HCT116 (cell line): ENCODE measurements at regions not wholly inside any gene's neighbourhood (a gene's known extent, or its start where the extent isn't known, plus 50 kb on each side); places are given as distances from the start of the nearest gene placed in this dataset.

Source experiments
- ATAC-seq: fragments of 200-7000 bp; cut with Tn5 transposase; 2 replicates; pipeline ENCODE4 v1.9.1; 2020; ENCODE audit warnings: mild to moderate bottlenecking, moderate library complexity
- BruUV-seq: library from RNA; stranded (reverse); fragments of 400-500 nt; replicated peaks from 2 replicates; lab custom pipeline; 2021; lab: Mats Ljungman, UMichigan
- CTCF ChIA-PET: fragments of 300-600 bp; sonication (Branson Sonifier 250); formaldehyde crosslinking; loops from one replicate; lab custom pipeline; 2021; ENCODE audit warnings: antibody characterized with exemption; lab: Charles Lee
- POLR2A ChIA-PET: fragments of 300-600, 350-600 bp; sonication (Branson Sonifier 250); formaldehyde crosslinking; loops from one replicate; lab custom pipeline; 2021; ENCODE audit warnings: antibody characterized with exemption; lab: Charles Lee
- RAD21 ChIA-PET, 2 experiments: fragments of 300-600 bp; sonication (Branson Sonifier 250); formaldehyde crosslinking; loops; one replicate each; lab custom pipeline; 2023; ENCODE audit warnings: low total read pairs in 2 of 2; ENCODE audit not compliant: uncharacterized antibody in 2 of 2, unreplicated experiment in 2 of 2, low non-redundant PET in 1 of 2; lab: Charles Lee
- DNase-seq: peaks from one replicate; pipeline ENCODE4 v3.0.0-alpha.2; 2010; ENCODE audit warnings: low read depth, low spot score
- H2AFZ ChIP-seq: fragments of 200-600 bp; shearing (Covaris generic), sonication (generic); 2 replicates; pipeline ENCODE4 v1.6.1; 2017; ENCODE audit warnings: low read depth, mixed run types, mixed read lengths, antibody characterized with exemption, low read length; ENCODE audit not compliant: poor library complexity, severe bottlenecking
- H3K27ac ChIP-seq: 2 replicates; pipeline ENCODE4 v1.5.1; 2012; ENCODE audit warnings: low read depth, low read length
- H3K27me3 ChIP-seq: fragments of 200-600 bp; sonication (generic); 2 replicates; pipeline ENCODE4 v1.6.1; 2016; ENCODE audit warnings: mixed run types, low read length, mixed read lengths; ENCODE audit not compliant: insufficient read depth
- H3K36me3 ChIP-seq, 2 experiments: fragments of 200-500 bp in 1 of 2; fragments of 200-600 bp in 1 of 2; sonication (Bioruptor generic) in 1 of 2; sonication (generic) in 1 of 2; 2 replicates each; pipeline versions ENCODE4 v1.5.1 to v1.6.1; 2014 to 2016; ENCODE audit warnings: low read length in 2 of 2, inconsistent platforms in 1 of 2, mixed read lengths in 1 of 2, mixed run types in 1 of 2; ENCODE audit not compliant: insufficient read depth in 2 of 2, control insufficient read depth in 1 of 2
- H3K4me1 ChIP-seq, 2 experiments: fragments of 200-600 bp in 1 of 2; sonication (generic) in 1 of 2; 2 replicates each; pipeline versions ENCODE4 v1.5.1 to v1.6.1; 2012 to 2017; ENCODE audit warnings: low read length in 2 of 2, inconsistent platforms in 1 of 2, mild to moderate bottlenecking in 1 of 2, mixed read lengths in 1 of 2, mixed run types in 1 of 2, moderate library complexity in 1 of 2; ENCODE audit not compliant: insufficient read depth in 2 of 2, control insufficient read depth in 1 of 2
- H3K4me2 ChIP-seq: fragments of 200-600 bp; sonication (generic); 2 replicates; pipeline ENCODE4 v1.6.1; 2017; ENCODE audit warnings: mixed run types, low read length, mixed read lengths
- H3K4me3 ChIP-seq, 2 experiments: fragments of 200-600 bp in 1 of 2; sonication (generic) in 1 of 2; replicated peaks in 1 of 2; 2 replicates each; pipeline ENCODE4 v1.5.1; 2011 to 2016; ENCODE audit warnings: low read length in 2 of 2, control low read depth in 1 of 2, low read depth in 1 of 2, mild to moderate bottlenecking in 1 of 2, mixed read lengths in 1 of 2, mixed run types in 1 of 2
- H3K79me2 ChIP-seq: fragments of 200-600 bp; sonication (generic); 2 replicates; pipeline ENCODE4 v1.6.1; 2017; ENCODE audit warnings: mild to moderate bottlenecking, mixed run types, low read length, moderate library complexity, mixed read lengths; ENCODE audit not compliant: insufficient read depth
- H3K9ac ChIP-seq: fragments of 200-600 bp; sonication (generic); 2 replicates; pipeline ENCODE4 v1.6.1; 2016; ENCODE audit warnings: low read length, mixed read lengths
- H3K9me2 ChIP-seq: fragments of 200-600 bp; sonication (generic), shearing (Covaris generic); 2 replicates; pipeline ENCODE4 v1.6.1; 2017; ENCODE audit warnings: mixed run types, mild to moderate bottlenecking, moderate library complexity; ENCODE audit not compliant: insufficient read depth
- H3K9me3 ChIP-seq, 2 experiments: fragments of 200-500 bp in 1 of 2; fragments of 200-600 bp in 1 of 2; sonication (Bioruptor generic) in 1 of 2; sonication (generic) in 1 of 2; 2 replicates each; pipeline ENCODE4 v1.6.1; 2014 to 2017; ENCODE audit warnings: low read length in 2 of 2, mixed read lengths in 2 of 2, inconsistent platforms in 1 of 2, low read depth in 1 of 2, mild to moderate bottlenecking in 1 of 2, mixed run types in 1 of 2, moderate library complexity in 1 of 2; ENCODE audit not compliant: control insufficient read depth in 1 of 2, insufficient read depth in 1 of 2
- H4K20me1 ChIP-seq: fragments of 200-600 bp; sonication (generic), shearing (Covaris generic); 2 replicates; pipeline ENCODE4 v1.6.1; 2017; ENCODE audit warnings: mixed run types, mild to moderate bottlenecking, moderate library complexity; ENCODE audit not compliant: insufficient read depth
- ELF1 ChIP-seq: IDR thresholded peaks from 2 replicates; pipeline ENCODE4 v1.6.1; 2012; ENCODE audit warnings: low read depth, borderline replicate concordance
- FOSL1 ChIP-seq: IDR thresholded peaks from 2 replicates; pipeline ENCODE4 v1.6.1; 2012; ENCODE audit warnings: low read depth
- POLR2AphosphoS5 ChIP-seq: IDR thresholded peaks from 2 replicates; pipeline ENCODE4 v1.6.1; 2011; ENCODE audit warnings: mild to moderate bottlenecking, low read depth, low read length, moderate library complexity
- TCF7L2 ChIP-seq: IDR thresholded peaks from 2 replicates; pipeline ENCODE4 v1.7.0; 2011; ENCODE audit warnings: borderline replicate concordance, inconsistent platforms; ENCODE audit not compliant: insufficient read depth, insufficient read length; ENCODE audit errors: extremely low read depth
- YY1 ChIP-seq: IDR thresholded peaks from 2 replicates; pipeline ENCODE4 v1.6.1; 2011; ENCODE audit warnings: low read length, low read depth, moderate library complexity, mild to moderate bottlenecking; ENCODE audit not compliant: insufficient replicate concordance; ENCODE audit errors: extremely low read depth
- ZNF274 ChIP-seq: fragments of 200-500 bp; sonication (Bioruptor generic); IDR thresholded peaks from 2 replicates; pipeline ENCODE4 v1.6.1; 2014; ENCODE audit warnings: mild to moderate bottlenecking, low read depth, low read length, inconsistent platforms
- intact Hi-C: fragments of 100-400 bp; cut with micrococcal nuclease; formaldehyde crosslinking; loops from 2 replicates; pipeline ENCODE4 v1.10.0; 2022
- TF ChIP-seq, protein P1 (sequence below): IDR thresholded peaks from 2 replicates; pipeline ENCODE4 v1.6.1; 2011; ENCODE audit warnings: mild to moderate bottlenecking, low read length, moderate library complexity; ENCODE audit not compliant: insufficient replicate concordance; ENCODE audit errors: extremely low read depth
- TF ChIP-seq, protein P2 (sequence below), 3 experiments: fragments of 200-600 bp in 1 of 3; sonication (generic) in 1 of 3; IDR thresholded peaks in 2 of 3; conservative IDR thresholded peaks in 1 of 3; 2 replicates each; pipeline ENCODE4 v1.5.1; 2012 to 2017; ENCODE audit warnings: low read depth in 2 of 3, low read length in 2 of 3, antibody characterized with exemption in 1 of 3, borderline replicate concordance in 1 of 3, control low read depth in 1 of 3, mild to moderate bottlenecking in 1 of 3, mixed read lengths in 1 of 3, mixed run types in 1 of 3, moderate library complexity in 1 of 3; ENCODE audit not compliant: insufficient read depth in 1 of 3
- TF ChIP-seq, protein P3 (sequence below): IDR thresholded peaks from 2 replicates; pipeline ENCODE4 v1.6.1; 2012

DNA sequence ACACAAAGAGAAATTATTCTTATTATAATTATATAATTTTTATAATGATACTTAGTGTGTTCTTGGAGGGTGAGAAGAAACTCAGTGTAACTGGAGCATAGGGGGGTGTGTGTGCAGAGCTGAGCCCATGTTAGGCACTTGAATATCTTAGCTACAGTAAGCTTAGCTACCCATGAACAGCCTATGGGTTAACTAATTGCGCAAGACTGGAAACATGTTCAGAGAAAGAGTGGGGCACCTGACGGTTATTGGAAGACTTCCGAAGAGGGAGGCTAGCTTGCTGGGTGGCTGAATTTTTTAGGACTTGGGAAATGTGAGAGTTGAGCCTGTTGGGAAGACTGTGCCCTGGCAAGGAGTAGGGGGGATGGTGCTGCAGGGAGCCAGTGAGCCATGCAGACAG is 229.2 kb downstream of the SLC4A3 start:
- DNase-seq (no peak), ATAC-seq (no peak)
- Histone ChIP-seq H3K4me2 (no peak overlapping the region), H4K20me1 (peaks cover 4% of the 10 kb centered on the region; the same call in 1 of the 2 replicates), H3K27me3 (no peaks in the 10 kb centered on the region), H3K9ac (no peak overlapping the region), H3K27ac (no peak overlapping the region), H2AFZ (no peak overlapping the region), H3K4me1 (peaks cover 0 to 7% of the 10 kb centered on the region in 2 experiments; a peak in 1 of 4 replicates), H3K36me3 (peaks cover 10 to 17% of the 10 kb centered on the region in 2 experiments; a peak in 2 of 4 replicates), H3K9me3 (no peaks in the 10 kb centered on the region), H3K79me2 (no peaks in the 10 kb centered on the region; the same call in 1 of the 2 replicates), H3K4me3 (no peak overlapping the region), H3K9me2 (no peaks in the 10 kb centered on the region)
- intact Hi-C loops = no loop called here
- CTCF ChIA-PET = no interaction called here
- TF ChIP-seq, protein P1, sequence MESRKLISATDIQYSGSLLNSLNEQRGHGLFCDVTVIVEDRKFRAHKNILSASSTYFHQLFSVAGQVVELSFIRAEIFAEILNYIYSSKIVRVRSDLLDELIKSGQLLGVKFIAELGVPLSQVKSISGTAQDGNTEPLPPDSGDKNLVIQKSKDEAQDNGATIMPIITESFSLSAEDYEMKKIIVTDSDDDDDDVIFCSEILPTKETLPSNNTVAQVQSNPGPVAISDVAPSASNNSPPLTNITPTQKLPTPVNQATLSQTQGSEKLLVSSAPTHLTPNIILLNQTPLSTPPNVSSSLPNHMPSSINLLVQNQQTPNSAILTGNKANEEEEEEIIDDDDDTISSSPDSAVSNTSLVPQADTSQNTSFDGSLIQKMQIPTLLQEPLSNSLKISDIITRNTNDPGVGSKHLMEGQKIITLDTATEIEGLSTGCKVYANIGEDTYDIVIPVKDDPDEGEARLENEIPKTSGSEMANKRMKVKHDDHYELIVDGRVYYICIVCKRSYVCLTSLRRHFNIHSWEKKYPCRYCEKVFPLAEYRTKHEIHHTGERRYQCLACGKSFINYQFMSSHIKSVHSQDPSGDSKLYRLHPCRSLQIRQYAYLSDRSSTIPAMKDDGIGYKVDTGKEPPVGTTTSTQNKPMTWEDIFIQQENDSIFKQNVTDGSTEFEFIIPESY = no peak
- TF ChIP-seq, protein P2, sequence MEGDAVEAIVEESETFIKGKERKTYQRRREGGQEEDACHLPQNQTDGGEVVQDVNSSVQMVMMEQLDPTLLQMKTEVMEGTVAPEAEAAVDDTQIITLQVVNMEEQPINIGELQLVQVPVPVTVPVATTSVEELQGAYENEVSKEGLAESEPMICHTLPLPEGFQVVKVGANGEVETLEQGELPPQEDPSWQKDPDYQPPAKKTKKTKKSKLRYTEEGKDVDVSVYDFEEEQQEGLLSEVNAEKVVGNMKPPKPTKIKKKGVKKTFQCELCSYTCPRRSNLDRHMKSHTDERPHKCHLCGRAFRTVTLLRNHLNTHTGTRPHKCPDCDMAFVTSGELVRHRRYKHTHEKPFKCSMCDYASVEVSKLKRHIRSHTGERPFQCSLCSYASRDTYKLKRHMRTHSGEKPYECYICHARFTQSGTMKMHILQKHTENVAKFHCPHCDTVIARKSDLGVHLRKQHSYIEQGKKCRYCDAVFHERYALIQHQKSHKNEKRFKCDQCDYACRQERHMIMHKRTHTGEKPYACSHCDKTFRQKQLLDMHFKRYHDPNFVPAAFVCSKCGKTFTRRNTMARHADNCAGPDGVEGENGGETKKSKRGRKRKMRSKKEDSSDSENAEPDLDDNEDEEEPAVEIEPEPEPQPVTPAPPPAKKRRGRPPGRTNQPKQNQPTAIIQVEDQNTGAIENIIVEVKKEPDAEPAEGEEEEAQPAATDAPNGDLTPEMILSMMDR (IDR thresholded peaks at IDR 0.05 in 2 of 3, conservative IDR thresholded peaks at IDR 0.05 in 1 of 3; ENCODE audit: borderline replicate concordance in 1 of 3, insufficient read depth in 1 of 3, low read depth in 2 of 3, low read length in 2 of 3) = no peak
- TF ChIP-seq POLR2AphosphoS5 (no peak), TCF7L2 (no peak), YY1 (no peak), ZNF274 (no peak), ELF1 (no peak), FOSL1 (no peak)
- TF ChIP-seq, protein P3, sequence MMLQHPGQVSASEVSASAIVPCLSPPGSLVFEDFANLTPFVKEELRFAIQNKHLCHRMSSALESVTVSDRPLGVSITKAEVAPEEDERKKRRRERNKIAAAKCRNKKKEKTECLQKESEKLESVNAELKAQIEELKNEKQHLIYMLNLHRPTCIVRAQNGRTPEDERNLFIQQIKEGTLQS = no peak
- no TSS peak for BruUV-seq
- RAD21 ChIA-PET = no interaction called here
- POLR2A ChIA-PET = no interaction called here
